ENCODE measurements at regions not wholly inside any gene's neighbourhood (a gene's known extent, or its start where the extent isn't known, plus 50 kb on each side); places are given as distances from the start of the nearest gene placed in this dataset.
"Not testable (repeated sequence)": the region's sequence is repeated elsewhere in the genome, so short reads cannot be mapped to it uniquely, and the experiment has no call there.

DNA sequence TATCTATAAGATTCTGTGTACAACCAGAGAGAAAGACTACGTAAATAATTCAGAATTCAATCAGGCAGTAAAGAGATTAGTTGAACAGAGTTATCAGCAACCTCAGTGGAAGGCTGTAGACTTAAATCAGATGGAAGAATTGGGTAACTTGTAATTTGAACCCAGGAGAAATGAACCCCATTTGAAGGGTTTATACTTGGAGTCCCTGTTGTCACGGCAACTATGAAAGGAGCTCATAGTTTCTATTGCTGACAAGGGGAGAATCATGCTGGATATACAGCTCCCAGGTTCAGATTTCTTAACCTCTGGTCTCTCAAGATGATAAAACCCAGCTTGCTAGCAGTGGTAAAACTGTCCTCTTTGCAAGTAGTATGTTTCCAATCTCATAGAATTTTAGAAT lies 54.4 kb upstream of the BMP4 start:
- DNase-seq (ENCODE audit: low read depth, low spot score), result no peak
- Histone ChIP-seq H3K4me1 (ENCODE audit: control insufficient read depth, insufficient read depth, low read length) (no peaks in the 10 kb centered on the region), H3K4me3 (ENCODE audit: low read length) (no peak overlapping the region), H3K9me3 (ENCODE audit: control insufficient read depth, insufficient read depth, low read length) (no peaks in the 10 kb centered on the region), H3K36me3 (ENCODE audit: control insufficient read depth, insufficient read depth, low read length) (no peaks in the 10 kb centered on the region), H3K27ac (ENCODE audit: low read length) (no peak overlapping the region), H3K27me3 (ENCODE audit: control insufficient read depth, insufficient read depth, low read length) (no peaks in the 10 kb centered on the region)
- WGBS (ENCODE audit: insufficient coverage, insufficient read length), result no CpG with 5 or more reads among the region's 2 CpGs

DNA sequence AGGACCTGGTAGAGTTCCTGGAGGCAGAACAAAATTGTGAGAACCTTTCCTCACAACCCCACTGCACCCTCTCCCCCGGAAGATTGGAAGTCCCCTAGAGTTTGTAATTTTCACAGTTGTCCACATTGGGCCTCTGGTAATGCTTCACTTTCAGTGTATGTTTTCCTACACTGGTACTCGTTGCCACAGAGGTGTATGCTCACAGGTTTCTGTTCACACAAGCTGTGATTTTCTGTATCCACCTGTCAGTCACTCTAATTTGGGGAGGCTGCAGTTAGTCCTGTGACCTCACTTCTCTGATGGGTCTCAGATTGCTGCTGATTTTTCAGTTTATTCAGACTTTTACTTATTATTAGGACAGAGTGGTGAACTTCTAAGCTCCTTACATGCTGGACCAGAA lies 66.4 kb upstream of the BMP4 start:
- no peak overlapping the region for H3K27ac ChIP-seq (ENCODE audit: low read length)
- DNase-seq (ENCODE audit: low read depth, low spot score), result no peak
- no peak overlapping the region for H3K4me3 ChIP-seq (ENCODE audit: low read length)
- WGBS (ENCODE audit: insufficient coverage, insufficient read length), result no CpG with 5 or more reads among the region's 2 CpGs
- no peaks in the 10 kb centered on the region for H3K36me3 ChIP-seq (ENCODE audit: control insufficient read depth, insufficient read depth, low read length)
- H3K27me3 ChIP-seq (ENCODE audit: control insufficient read depth, insufficient read depth, low read length), result no peaks in the 10 kb centered on the region
- H3K9me3 ChIP-seq (ENCODE audit: control insufficient read depth, insufficient read depth, low read length), result no peaks in the 10 kb centered on the region
- no peaks in the 10 kb centered on the region for H3K4me1 ChIP-seq (ENCODE audit: control insufficient read depth, insufficient read depth, low read length)

DNA sequence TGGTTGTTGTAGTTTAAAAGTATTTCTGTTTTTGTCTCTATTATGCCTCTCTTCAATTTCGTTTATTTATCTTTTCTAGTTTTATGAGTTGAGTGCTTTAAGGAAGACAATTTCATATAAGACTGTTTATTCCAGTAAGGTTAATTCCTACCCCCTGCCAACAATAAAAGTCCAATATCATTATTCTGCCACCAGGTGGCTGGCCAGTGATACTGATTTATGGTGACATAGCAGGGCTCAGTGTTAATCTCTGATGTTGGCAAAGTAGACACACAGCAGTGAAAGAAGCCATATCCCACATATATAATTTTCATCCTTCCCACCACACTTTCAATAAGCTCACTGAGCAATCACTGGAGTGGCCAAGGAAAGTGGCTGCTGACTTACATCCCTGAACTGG lies 69.0 kb upstream of the BMP4 start:
- no CpG with 5 or more reads among the region's 1 CpG for WGBS (ENCODE audit: insufficient coverage, insufficient read length)
- Histone ChIP-seq H3K36me3 (ENCODE audit: control insufficient read depth, insufficient read depth, low read length) (no peaks in the 10 kb centered on the region), H3K9me3 (ENCODE audit: control insufficient read depth, insufficient read depth, low read length) (no peaks in the 10 kb centered on the region), H3K27ac (ENCODE audit: low read length) (no peak overlapping the region), H3K4me3 (ENCODE audit: low read length) (no peak overlapping the region), H3K4me1 (ENCODE audit: control insufficient read depth, insufficient read depth, low read length) (no peaks in the 10 kb centered on the region), H3K27me3 (ENCODE audit: control insufficient read depth, insufficient read depth, low read length) (no peaks in the 10 kb centered on the region)
- DNase-seq (ENCODE audit: low read depth, low spot score), result no peak

GRCh38 chr14:54026671-54027070 lies 70.0 kb upstream of the BMP4 start:
- Histone ChIP-seq H3K27me3 (ENCODE audit: control insufficient read depth, insufficient read depth, low read length) (no peaks in the 10 kb centered on the region), H3K36me3 (ENCODE audit: control insufficient read depth, insufficient read depth, low read length) (no peaks in the 10 kb centered on the region), H3K27ac (ENCODE audit: low read length) (no peak overlapping the region), H3K9me3 (ENCODE audit: control insufficient read depth, insufficient read depth, low read length) (no peaks in the 10 kb centered on the region), H3K4me1 (ENCODE audit: control insufficient read depth, insufficient read depth, low read length) (no peaks in the 10 kb centered on the region), H3K4me3 (ENCODE audit: low read length) (no peak overlapping the region)
- WGBS (ENCODE audit: insufficient coverage, insufficient read length), result no CpG with 5 or more reads among the region's 2 CpGs
- DNase-seq (ENCODE audit: low read depth, low spot score), result no peak

DNA sequence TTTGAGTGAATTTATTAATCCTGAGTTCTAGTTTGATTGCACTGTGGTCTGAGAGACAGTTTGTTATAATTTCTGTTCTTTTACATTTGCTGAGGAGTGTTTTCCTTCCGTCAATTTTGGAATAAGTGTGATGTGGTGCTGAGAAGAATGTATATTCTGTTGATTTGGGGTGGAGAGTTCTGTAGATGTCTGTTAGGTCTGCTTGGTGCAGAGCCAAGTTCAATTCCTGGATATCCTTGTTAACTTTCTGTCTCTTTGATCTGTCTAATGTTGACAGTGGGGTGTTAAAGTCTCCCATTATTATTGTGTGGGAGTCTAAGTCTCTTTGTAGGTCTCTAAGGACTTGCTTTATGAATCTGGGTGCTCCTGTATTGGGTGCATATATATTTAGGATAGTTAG lies 74.4 kb upstream of the BMP4 start:
- H3K4me3 ChIP-seq (ENCODE audit: low read length); DNase-seq (ENCODE audit: low read depth, low spot score); H3K9me3 ChIP-seq (ENCODE audit: control insufficient read depth, insufficient read depth, low read length); H3K36me3 ChIP-seq (ENCODE audit: control insufficient read depth, insufficient read depth, low read length); H3K4me1 ChIP-seq (ENCODE audit: control insufficient read depth, insufficient read depth, low read length); H3K27ac ChIP-seq (ENCODE audit: low read length); H3K27me3 ChIP-seq (ENCODE audit: control insufficient read depth, insufficient read depth, low read length): not testable (repeated sequence)
- WGBS (ENCODE audit: insufficient coverage, insufficient read length), result no CpG with 5 or more reads among the region's 1 CpG

DNA sequence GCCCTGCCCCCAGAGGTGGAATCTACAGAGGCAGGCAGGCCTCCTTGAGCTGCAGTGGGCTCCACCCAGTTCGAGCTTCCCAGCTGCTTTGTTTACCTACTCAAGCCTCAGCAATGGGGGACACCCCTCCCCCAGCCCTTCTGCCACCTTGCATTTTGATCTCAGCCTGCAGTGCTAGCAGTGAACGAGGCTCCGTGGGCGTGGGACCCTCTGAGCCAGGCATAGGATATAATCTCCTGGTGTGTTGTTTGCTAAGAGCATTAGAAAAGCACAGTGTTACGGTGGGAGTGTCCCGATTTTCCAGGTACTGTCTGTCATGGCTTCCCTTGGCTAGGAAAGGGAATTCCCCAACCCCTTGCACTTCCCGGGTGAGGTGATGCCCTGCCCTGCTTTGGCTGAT lies 76.7 kb upstream of the BMP4 start:
- not testable (repeated sequence) for H3K4me3 ChIP-seq (ENCODE audit: low read length); DNase-seq (ENCODE audit: low read depth, low spot score); H3K4me1 ChIP-seq (ENCODE audit: control insufficient read depth, insufficient read depth, low read length); H3K27me3 ChIP-seq (ENCODE audit: control insufficient read depth, insufficient read depth, low read length); H3K27ac ChIP-seq (ENCODE audit: low read length); H3K36me3 ChIP-seq (ENCODE audit: control insufficient read depth, insufficient read depth, low read length); H3K9me3 ChIP-seq (ENCODE audit: control insufficient read depth, insufficient read depth, low read length)
- no CpG with 5 or more reads among the region's 7 CpGs for WGBS (ENCODE audit: insufficient coverage, insufficient read length)

DNA sequence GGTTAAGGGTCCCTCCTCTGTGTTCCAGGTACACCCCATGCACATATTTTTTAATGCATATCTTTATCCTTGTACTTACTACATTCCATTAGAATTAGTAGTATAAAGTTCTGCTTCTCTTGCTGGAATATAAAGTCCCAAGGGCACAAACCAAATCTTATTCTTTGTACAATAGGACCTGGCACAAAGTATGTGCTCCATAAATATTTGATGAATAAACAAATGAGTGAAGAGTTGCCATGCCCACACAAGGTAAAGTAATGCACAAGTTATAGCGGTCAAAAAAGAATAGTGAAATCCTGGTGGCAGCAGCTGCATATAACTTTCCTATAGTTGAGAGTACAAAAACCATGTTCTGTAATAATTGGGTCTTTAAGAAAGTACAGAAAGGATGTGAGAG lies 82.1 kb upstream of the BMP4 start:
- Histone ChIP-seq H3K4me1 (ENCODE audit: control insufficient read depth, insufficient read depth, low read length) (no peaks in the 10 kb centered on the region), H3K27ac (ENCODE audit: low read length) (no peak overlapping the region), H3K4me3 (ENCODE audit: low read length) (no peak overlapping the region), H3K27me3 (ENCODE audit: control insufficient read depth, insufficient read depth, low read length) (no peaks in the 10 kb centered on the region), H3K36me3 (ENCODE audit: control insufficient read depth, insufficient read depth, low read length) (no peaks in the 10 kb centered on the region), H3K9me3 (ENCODE audit: control insufficient read depth, insufficient read depth, low read length) (peaks cover 1% of the 10 kb centered on the region; the same call in 1 of the 2 replicates)
- DNase-seq (ENCODE audit: low read depth, low spot score), result no peak
- no CpG with 5 or more reads among the region's 1 CpG for WGBS (ENCODE audit: insufficient coverage, insufficient read length)

GRCh38 chr14:54039311-54039710 lies 82.7 kb upstream of the BMP4 start:
- Histone ChIP-seq H3K4me1 (ENCODE audit: control insufficient read depth, insufficient read depth, low read length) (no peaks in the 10 kb centered on the region), H3K4me3 (ENCODE audit: low read length) (no peak overlapping the region), H3K27ac (ENCODE audit: low read length) (no peak overlapping the region), H3K36me3 (ENCODE audit: control insufficient read depth, insufficient read depth, low read length) (no peaks in the 10 kb centered on the region), H3K9me3 (ENCODE audit: control insufficient read depth, insufficient read depth, low read length) (peaks cover 1% of the 10 kb centered on the region; the same call in 1 of the 2 replicates), H3K27me3 (ENCODE audit: control insufficient read depth, insufficient read depth, low read length) (no peaks in the 10 kb centered on the region)
- no CpG with 5 or more reads among the region's 2 CpGs for WGBS (ENCODE audit: insufficient coverage, insufficient read length)
- DNase-seq (ENCODE audit: low read depth, low spot score), result no peak

GRCh38 chr14:54040846-54041245 lies 84.2 kb upstream of the BMP4 start:
- no peaks in the 10 kb centered on the region for H3K4me1 ChIP-seq (ENCODE audit: control insufficient read depth, insufficient read depth, low read length)

GRCh38 chr14:54046250-54046649 lies 89.6 kb upstream of the BMP4 start:
- no peak for DNase-seq (ENCODE audit: low read depth, low spot score)
- H3K4me1 ChIP-seq (ENCODE audit: control insufficient read depth, insufficient read depth, low read length), result no peaks in the 10 kb centered on the region
- no peaks in the 10 kb centered on the region for H3K9me3 ChIP-seq (ENCODE audit: control insufficient read depth, insufficient read depth, low read length)
- H3K27ac ChIP-seq (ENCODE audit: low read length), result no peak overlapping the region
- H3K36me3 ChIP-seq (ENCODE audit: control insufficient read depth, insufficient read depth, low read length), result no peaks in the 10 kb centered on the region
- no CpG with 5 or more reads among the region's 3 CpGs for WGBS (ENCODE audit: insufficient coverage, insufficient read length)
- no peak overlapping the region for H3K4me3 ChIP-seq (ENCODE audit: low read length)
- H3K27me3 ChIP-seq (ENCODE audit: control insufficient read depth, insufficient read depth, low read length), result no peaks in the 10 kb centered on the region

More at GRCh38 chr14:54040846-54041245, 84.2 kb upstream of the BMP4 start:
- H3K27ac ChIP-seq (ENCODE audit: low read length), result no peak overlapping the region
- no peaks in the 10 kb centered on the region for H3K27me3 ChIP-seq (ENCODE audit: control insufficient read depth, insufficient read depth, low read length)
- H3K36me3 ChIP-seq (ENCODE audit: control insufficient read depth, insufficient read depth, low read length), result no peaks in the 10 kb centered on the region
- no peak overlapping the region for H3K4me3 ChIP-seq (ENCODE audit: low read length)
- DNase-seq (ENCODE audit: low read depth, low spot score), result no peak
- H3K9me3 ChIP-seq (ENCODE audit: control insufficient read depth, insufficient read depth, low read length), result no peaks in the 10 kb centered on the region

GRCh38 chr14:54047645-54048308 lies 91.2 kb upstream of the BMP4 start:
- H3K4me1 ChIP-seq (ENCODE audit: control insufficient read depth, insufficient read depth, low read length), result no peaks in the 10 kb centered on the region
- no peaks in the 10 kb centered on the region for H3K27me3 ChIP-seq (ENCODE audit: control insufficient read depth, insufficient read depth, low read length)
- no peak overlapping the region for H3K27ac ChIP-seq (ENCODE audit: low read length)
- no peak for DNase-seq (ENCODE audit: low read depth, low spot score)
- no peaks in the 10 kb centered on the region for H3K9me3 ChIP-seq (ENCODE audit: control insufficient read depth, insufficient read depth, low read length)
- no peaks in the 10 kb centered on the region for H3K36me3 ChIP-seq (ENCODE audit: control insufficient read depth, insufficient read depth, low read length)
- no CpG with 5 or more reads among the region's 5 CpGs for WGBS (ENCODE audit: insufficient coverage, insufficient read length)
- H3K4me3 ChIP-seq (ENCODE audit: low read length), result no peak overlapping the region
